Parathyroid adenoma (tissue), 2 donors: ENCODE measurements at regions not wholly inside any gene's neighbourhood (a gene's known extent, or its start where the extent isn't known, plus 50 kb on each side); places are given as distances from the start of the nearest gene placed in this dataset.

Source experiments
- H2AFZ ChIP-seq: fragments of 300-600 bp; sonication (generic); one replicate; pipeline ENCODE4 v1.7.0; 2017; ENCODE audit warnings: antibody characterized with exemption, mild to moderate bottlenecking
- H3K27ac ChIP-seq: fragments of 300-600 bp; sonication (generic); one replicate; pipeline ENCODE4 v1.7.0; 2017
- H3K27me3 ChIP-seq: fragments of 300-600 bp; sonication (generic); one replicate; pipeline ENCODE4 v1.7.0; 2017; ENCODE audit warnings: low read length; ENCODE audit not compliant: control insufficient read depth, insufficient read depth
- H3K36me3 ChIP-seq: fragments of 300-600 bp; sonication (generic); one replicate; pipeline ENCODE4 v1.7.0; 2017; ENCODE audit warnings: low read length; ENCODE audit not compliant: control insufficient read depth, insufficient read depth
- H3K4me1 ChIP-seq: fragments of 300-600 bp; sonication (generic); one replicate; pipeline ENCODE4 v1.7.0; 2017; ENCODE audit warnings: control low read depth
- H3K4me2 ChIP-seq: fragments of 300-600 bp; sonication (generic); one replicate; pipeline ENCODE4 v1.7.0; 2017; ENCODE audit warnings: low read length
- H3K4me3 ChIP-seq: fragments of 300-600 bp; sonication (generic); one replicate; pipeline ENCODE4 v1.7.0; 2017; ENCODE audit warnings: low read depth, low read length
- H3K79me2 ChIP-seq: fragments of 300-600 bp; sonication (generic); one replicate; pipeline ENCODE4 v1.7.0; 2017; ENCODE audit warnings: control low read depth
- H3K9ac ChIP-seq: fragments of 300-600 bp; sonication (generic); one replicate; pipeline ENCODE4 v1.7.0; 2017; ENCODE audit warnings: mild to moderate bottlenecking
- H3K9me3 ChIP-seq: fragments of 300-600 bp; sonication (generic); one replicate; pipeline ENCODE4 v1.7.0; 2017; ENCODE audit warnings: low read length; ENCODE audit not compliant: control insufficient read depth
- CTCF ChIP-seq: fragments of 300-600 bp; sonication (generic); IDR thresholded peaks from one replicate; pipeline ENCODE4 v1.7.0; 2017; ENCODE audit warnings: antibody characterized with exemption, mild to moderate bottlenecking
- donor health status: primary hyperparathyroidism.

GRCh38 chr17:6191405-6192324 is 121.5 kb downstream of the WSCD1 start:
- Histone ChIP-seq H3K4me2 (no peak overlapping the region), H3K4me3 (no peak overlapping the region), H3K27ac (no peak overlapping the region), H3K27me3 (no peaks in the 10 kb centered on the region), H3K36me3 (no peaks in the 10 kb centered on the region), H3K9ac (no peak overlapping the region), H3K9me3 (no peaks in the 10 kb centered on the region), H2AFZ (no peak overlapping the region), H3K79me2 (no peaks in the 10 kb centered on the region), H3K4me1 (no peaks in the 10 kb centered on the region)
- TF ChIP-seq CTCF, result no peak

- TF ChIP-seq CTCF, result no peak
These were observed 117.7 kb downstream of the WSCD1 start for GRCh38 chr17:6187836-6188235.

GRCh38 chr17:6186998-6187397 is 116.8 kb downstream of the WSCD1 start:
- TF ChIP-seq CTCF, result no peak
- Histone ChIP-seq H3K4me2 (no peak overlapping the region), H3K4me3 (no peak overlapping the region), H3K27ac (no peak overlapping the region), H3K9me3 (no peaks in the 10 kb centered on the region), H3K79me2 (no peaks in the 10 kb centered on the region), H3K9ac (no peak overlapping the region), H3K4me1 (no peaks in the 10 kb centered on the region), H2AFZ (no peak overlapping the region), H3K27me3 (no peaks in the 10 kb centered on the region), H3K36me3 (no peaks in the 10 kb centered on the region)

More at GRCh38 chr17:6187836-6188235, 117.7 kb downstream of the WSCD1 start:
- Histone ChIP-seq H3K4me1 (no peaks in the 10 kb centered on the region), H3K27me3 (no peaks in the 10 kb centered on the region), H3K36me3 (no peaks in the 10 kb centered on the region), H3K27ac (no peak overlapping the region), H3K9me3 (no peaks in the 10 kb centered on the region), H3K9ac (no peak overlapping the region), H3K79me2 (no peaks in the 10 kb centered on the region), H3K4me3 (no peak overlapping the region), H3K4me2 (no peak overlapping the region), H2AFZ (no peak overlapping the region)

- Histone ChIP-seq H2AFZ (no peak overlapping the region), H3K36me3 (no peaks in the 10 kb centered on the region), H3K9me3 (no peaks in the 10 kb centered on the region), H3K4me2 (no peak overlapping the region), H3K4me3 (no peak overlapping the region), H3K79me2 (no peaks in the 10 kb centered on the region), H3K27me3 (no peaks in the 10 kb centered on the region), H3K9ac (no peak overlapping the region), H3K27ac (no peak overlapping the region), H3K4me1 (no peaks in the 10 kb centered on the region)
- no peak for TF ChIP-seq CTCF
These were observed 114.3 kb downstream of the WSCD1 start for GRCh38 chr17:6184508-6184907.

GRCh38 chr17:6179017-6179416 is 108.8 kb downstream of the WSCD1 start:
- peak overlapping the region; percentile 28 for H2AFZ ChIP-seq
- no peaks in the 10 kb centered on the region for H3K79me2 ChIP-seq
- no peaks in the 10 kb centered on the region for H3K36me3 ChIP-seq
- H3K27ac ChIP-seq, result no peak overlapping the region
- H3K4me1 ChIP-seq, result no peaks in the 10 kb centered on the region
- no peaks in the 10 kb centered on the region for H3K27me3 ChIP-seq
- no peak overlapping the region for H3K9ac ChIP-seq
- H3K4me2 ChIP-seq, result no peak overlapping the region
- no peak for TF ChIP-seq CTCF
- H3K9me3 ChIP-seq, result no peaks in the 10 kb centered on the region
- H3K4me3 ChIP-seq, result no peak overlapping the region
